ENCODE measurements at regions not wholly inside any gene's neighbourhood (a gene's known extent, or its start where the extent isn't known, plus 50 kb on each side); places are given as distances from the start of the nearest gene placed in this dataset.
"Not testable (repeated sequence)": the region's sequence is repeated elsewhere in the genome, so short reads cannot be mapped to it uniquely, and the experiment has no call there.

- TF ChIP-seq CSDC2 (CRISPR knock-in tag; IDR thresholded peaks at IDR 0.05): no peak
- no peak for TF ChIP-seq TCF4 (CRISPR knock-in tag; IDR thresholded peaks at IDR 0.05; ENCODE audit: borderline replicate concordance)
Measured at GRCh38 chr5:90084342-90084741, 325.2 kb downstream of the CETN3 start (continued).

GRCh38 chr5:90073026-90073570, 336.5 kb downstream of the CETN3 start:
- ATAC-seq: not testable (repeated sequence)

- ATAC-seq: no peak
- no peak for TF ChIP-seq ZNF70 (CRISPR knock-in tag; IDR thresholded peaks at IDR 0.05)
- TF ChIP-seq OSR1 (CRISPR knock-in tag; IDR thresholded peaks at IDR 0.05): no peak
- no peak for TF ChIP-seq ESRRG (CRISPR knock-in tag; IDR thresholded peaks at IDR 0.05)
- TF ChIP-seq, protein P1, sequence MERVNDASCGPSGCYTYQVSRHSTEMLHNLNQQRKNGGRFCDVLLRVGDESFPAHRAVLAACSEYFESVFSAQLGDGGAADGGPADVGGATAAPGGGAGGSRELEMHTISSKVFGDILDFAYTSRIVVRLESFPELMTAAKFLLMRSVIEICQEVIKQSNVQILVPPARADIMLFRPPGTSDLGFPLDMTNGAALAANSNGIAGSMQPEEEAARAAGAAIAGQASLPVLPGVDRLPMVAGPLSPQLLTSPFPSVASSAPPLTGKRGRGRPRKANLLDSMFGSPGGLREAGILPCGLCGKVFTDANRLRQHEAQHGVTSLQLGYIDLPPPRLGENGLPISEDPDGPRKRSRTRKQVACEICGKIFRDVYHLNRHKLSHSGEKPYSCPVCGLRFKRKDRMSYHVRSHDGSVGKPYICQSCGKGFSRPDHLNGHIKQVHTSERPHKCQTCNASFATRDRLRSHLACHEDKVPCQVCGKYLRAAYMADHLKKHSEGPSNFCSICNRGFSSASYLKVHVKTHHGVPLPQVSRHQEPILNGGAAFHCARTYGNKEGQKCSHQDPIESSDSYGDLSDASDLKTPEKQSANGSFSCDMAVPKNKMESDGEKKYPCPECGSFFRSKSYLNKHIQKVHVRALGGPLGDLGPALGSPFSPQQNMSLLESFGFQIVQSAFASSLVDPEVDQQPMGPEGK (CRISPR knock-in tag; IDR thresholded peaks at IDR 0.05; ENCODE audit: borderline replicate concordance): no peak
- TF ChIP-seq PPARA (CRISPR knock-in tag; IDR thresholded peaks at IDR 0.05; ENCODE audit: borderline replicate concordance): no peak
- TF ChIP-seq TCF4 (CRISPR knock-in tag; IDR thresholded peaks at IDR 0.05; ENCODE audit: borderline replicate concordance): no peak
- TF ChIP-seq BACH2 (CRISPR knock-in tag; IDR thresholded peaks at IDR 0.05; ENCODE audit: borderline replicate concordance): no peak
- no peak for TF ChIP-seq ZFP3 (CRISPR knock-in tag; IDR thresholded peaks at IDR 0.05)
- TF ChIP-seq ZNF8 (CRISPR knock-in tag; IDR thresholded peaks at IDR 0.05): no peak
- no peak for TF ChIP-seq ZNF565 (CRISPR knock-in tag; conservative IDR thresholded peaks at IDR 0.05; ENCODE audit: low read depth)
- TF ChIP-seq CSDC2 (CRISPR knock-in tag; IDR thresholded peaks at IDR 0.05): no peak
- TF ChIP-seq TOX (CRISPR knock-in tag; IDR thresholded peaks at IDR 0.05; ENCODE audit: borderline replicate concordance): no peak
- TF ChIP-seq, protein P2, sequence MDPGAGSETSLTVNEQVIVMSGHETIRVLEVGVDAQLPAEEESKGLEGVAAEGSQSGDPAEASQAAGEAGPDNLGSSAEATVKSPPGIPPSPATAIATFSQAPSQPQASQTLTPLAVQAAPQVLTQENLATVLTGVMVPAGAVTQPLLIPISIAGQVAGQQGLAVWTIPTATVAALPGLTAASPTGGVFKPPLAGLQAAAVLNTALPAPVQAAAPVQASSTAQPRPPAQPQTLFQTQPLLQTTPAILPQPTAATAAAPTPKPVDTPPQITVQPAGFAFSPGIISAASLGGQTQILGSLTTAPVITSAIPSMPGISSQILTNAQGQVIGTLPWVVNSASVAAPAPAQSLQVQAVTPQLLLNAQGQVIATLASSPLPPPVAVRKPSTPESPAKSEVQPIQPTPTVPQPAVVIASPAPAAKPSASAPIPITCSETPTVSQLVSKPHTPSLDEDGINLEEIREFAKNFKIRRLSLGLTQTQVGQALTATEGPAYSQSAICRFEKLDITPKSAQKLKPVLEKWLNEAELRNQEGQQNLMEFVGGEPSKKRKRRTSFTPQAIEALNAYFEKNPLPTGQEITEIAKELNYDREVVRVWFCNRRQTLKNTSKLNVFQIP (CRISPR knock-in tag; IDR thresholded peaks at IDR 0.05; ENCODE audit: borderline replicate concordance, low read depth): no peak
- no peak for TF ChIP-seq SNAI2 (CRISPR knock-in tag; IDR thresholded peaks at IDR 0.05)
- TF ChIP-seq, protein P3, sequence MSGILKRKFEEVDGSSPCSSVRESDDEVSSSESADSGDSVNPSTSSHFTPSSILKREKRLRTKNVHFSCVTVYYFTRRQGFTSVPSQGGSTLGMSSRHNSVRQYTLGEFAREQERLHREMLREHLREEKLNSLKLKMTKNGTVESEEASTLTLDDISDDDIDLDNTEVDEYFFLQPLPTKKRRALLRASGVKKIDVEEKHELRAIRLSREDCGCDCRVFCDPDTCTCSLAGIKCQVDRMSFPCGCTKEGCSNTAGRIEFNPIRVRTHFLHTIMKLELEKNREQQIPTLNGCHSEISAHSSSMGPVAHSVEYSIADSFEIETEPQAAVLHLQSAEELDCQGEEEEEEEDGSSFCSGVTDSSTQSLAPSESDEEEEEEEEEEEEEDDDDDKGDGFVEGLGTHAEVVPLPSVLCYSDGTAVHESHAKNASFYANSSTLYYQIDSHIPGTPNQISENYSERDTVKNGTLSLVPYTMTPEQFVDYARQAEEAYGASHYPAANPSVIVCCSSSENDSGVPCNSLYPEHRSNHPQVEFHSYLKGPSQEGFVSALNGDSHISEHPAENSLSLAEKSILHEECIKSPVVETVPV (CRISPR knock-in tag; IDR thresholded peaks at IDR 0.05): no peak
- TF ChIP-seq TSHZ2 (CRISPR knock-in tag; IDR thresholded peaks at IDR 0.05): no peak
- no peak for TF ChIP-seq GLIS3 (CRISPR knock-in tag; IDR thresholded peaks at IDR 0.05)
- no peak for TF ChIP-seq ZFP30 (CRISPR knock-in tag; IDR thresholded peaks at IDR 0.05)
- no peak for TF ChIP-seq ISL1 (CRISPR knock-in tag; IDR thresholded peaks at IDR 0.05)
Measured at GRCh38 chr5:90071656-90072055, 337.9 kb downstream of the CETN3 start.

- no peak for ATAC-seq
- no peak for TF ChIP-seq TOX (CRISPR knock-in tag; IDR thresholded peaks at IDR 0.05; ENCODE audit: borderline replicate concordance)
- TF ChIP-seq TSHZ2 (CRISPR knock-in tag; IDR thresholded peaks at IDR 0.05): no peak
- no peak for TF ChIP-seq ESRRG (CRISPR knock-in tag; IDR thresholded peaks at IDR 0.05)
- TF ChIP-seq SNAI2 (CRISPR knock-in tag; IDR thresholded peaks at IDR 0.05): no peak
- no peak for TF ChIP-seq ZNF70 (CRISPR knock-in tag; IDR thresholded peaks at IDR 0.05)
- TF ChIP-seq ARNTL (CRISPR knock-in tag; IDR thresholded peaks at IDR 0.05; ENCODE audit: borderline replicate concordance, low read depth): no peak
- no peak for TF ChIP-seq OSR1 (CRISPR knock-in tag; IDR thresholded peaks at IDR 0.05)
- TF ChIP-seq, protein P2 (CRISPR knock-in tag; IDR thresholded peaks at IDR 0.05; ENCODE audit: borderline replicate concordance, low read depth): no peak
- TF ChIP-seq ZNF8 (CRISPR knock-in tag; IDR thresholded peaks at IDR 0.05): no peak
- TF ChIP-seq GLIS3 (CRISPR knock-in tag; IDR thresholded peaks at IDR 0.05): no peak
- TF ChIP-seq RARB (CRISPR knock-in tag; IDR thresholded peaks at IDR 0.05): no peak
Measured at GRCh38 chr5:90071066-90071465, 338.5 kb downstream of the CETN3 start.
